HG02798 (cell line): ENCODE measurements at regions not wholly inside any gene's neighbourhood (a gene's known extent, or its start where the extent isn't known, plus 50 kb on each side); places are given as distances from the start of the nearest gene placed in this dataset.

Experiments used
- ATAC-seq: cut with Tn5 transposase; IDR thresholded peaks from one replicate; pipeline ENCODE4 v1.9.1; 2021; ENCODE audit warnings: mild to moderate bottlenecking; ENCODE audit not compliant: unreplicated experiment, poor library complexity

GRCh38 chr10:120347644-120348043 is 109.4 kb upstream of the PLPP4 start:
- ATAC-seq = no peak

GRCh38 chr10:120349069-120349468 is 108.0 kb upstream of the PLPP4 start:
- no peak for ATAC-seq

- ATAC-seq = no peak
Observed at GRCh38 chr10:120355425-120355824, 101.6 kb upstream of the PLPP4 start.

- ATAC-seq = no peak
Observed at GRCh38 chr10:120360571-120360970, 96.5 kb upstream of the PLPP4 start.

- no peak for ATAC-seq
Observed at GRCh38 chr10:120365872-120366271, 91.2 kb upstream of the PLPP4 start.

GRCh38 chr10:120367341-120367740 is 89.7 kb upstream of the PLPP4 start:
- no peak for ATAC-seq

- no peak for ATAC-seq
Observed at GRCh38 chr10:120368338-120368737, 88.7 kb upstream of the PLPP4 start.

GRCh38 chr10:120368927-120369326 is 88.1 kb upstream of the PLPP4 start:
- ATAC-seq = no peak

- no peak for ATAC-seq
Observed at GRCh38 chr10:120369856-120370276, 87.2 kb upstream of the PLPP4 start.

GRCh38 chr10:120371856-120372255 is 85.2 kb upstream of the PLPP4 start:
- ATAC-seq = no peak

- ATAC-seq = no peak
Observed at GRCh38 chr10:120372917-120373316, 84.1 kb upstream of the PLPP4 start.

GRCh38 chr10:120375666-120376065 is 81.4 kb upstream of the PLPP4 start:
- ATAC-seq = no peak

- no peak for ATAC-seq
Observed at GRCh38 chr10:120381931-120382330, 75.1 kb upstream of the PLPP4 start.

- ATAC-seq = no peak
Observed at GRCh38 chr10:120382360-120382759, 74.7 kb upstream of the PLPP4 start.

GRCh38 chr10:120385992-120386391 is 71.0 kb upstream of the PLPP4 start:
- no peak for ATAC-seq

- no peak for ATAC-seq
Observed at GRCh38 chr10:120386896-120387295, 70.1 kb upstream of the PLPP4 start.

GRCh38 chr10:120387326-120387725 is 69.7 kb upstream of the PLPP4 start:
- no peak for ATAC-seq

GRCh38 chr10:120392245-120392644 is 64.8 kb upstream of the PLPP4 start:
- no peak for ATAC-seq

GRCh38 chr10:120392671-120393079 is 64.4 kb upstream of the PLPP4 start:
- ATAC-seq = no peak

- ATAC-seq = no peak
Observed at GRCh38 chr10:120394446-120394845, 62.6 kb upstream of the PLPP4 start.

GRCh38 chr10:120396228-120396627 is 60.8 kb upstream of the PLPP4 start:
- ATAC-seq = no peak

- ATAC-seq = no peak
Observed at GRCh38 chr10:120398180-120398579, 58.8 kb upstream of the PLPP4 start.

- no peak for ATAC-seq
Observed at GRCh38 chr10:120400601-120401000, 56.4 kb upstream of the PLPP4 start.
